GM19240 (cell line): ENCODE measurements at regions not wholly inside any gene's neighbourhood (a gene's known extent, or its start where the extent isn't known, plus 50 kb on each side); places are given as distances from the start of the nearest gene placed in this dataset.
"Not testable (repeated sequence)": the region's sequence is repeated elsewhere in the genome, so short reads cannot be mapped to it uniquely, and the experiment has no call there.

Experiments used
- DNase-seq: peaks from one replicate; pipeline ENCODE4 v3.0.0; 2011; ENCODE audit warnings: low spot score; ENCODE audit not compliant: insufficient read length

DNA sequence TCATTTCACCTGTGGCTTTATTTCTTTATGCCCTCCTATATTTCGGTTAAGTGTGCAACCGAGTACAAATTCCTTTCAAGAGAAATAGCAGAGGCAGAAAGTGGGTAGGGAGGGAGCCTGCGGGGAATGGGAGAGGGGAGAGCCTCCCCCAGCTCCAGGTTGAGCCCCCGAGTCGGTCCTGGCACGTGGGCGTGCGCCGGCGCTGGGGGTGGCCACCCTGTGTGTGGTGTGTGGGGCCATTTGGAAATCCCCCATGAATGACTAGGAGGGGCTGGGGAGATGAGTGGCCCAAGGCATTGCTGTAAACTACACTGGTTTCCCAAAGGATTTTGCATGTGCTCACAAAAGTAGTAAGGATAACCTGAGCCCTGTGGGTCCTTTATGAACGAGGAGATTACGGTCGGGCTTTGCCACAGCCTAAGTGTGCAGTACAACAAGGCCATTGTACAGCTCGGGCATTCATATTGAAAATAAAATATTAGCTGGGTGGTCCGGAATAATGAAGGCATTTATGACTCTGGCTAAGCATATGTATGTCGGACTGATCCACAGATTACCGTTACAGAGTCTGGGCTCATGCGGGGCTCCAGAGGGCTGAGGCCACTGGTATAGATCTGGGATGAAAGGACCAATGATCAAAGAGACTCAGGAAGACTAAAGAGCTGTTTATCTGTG is 84.5 kb upstream of the RALGAPA2 start:
- no peak for DNase-seq

DNA sequence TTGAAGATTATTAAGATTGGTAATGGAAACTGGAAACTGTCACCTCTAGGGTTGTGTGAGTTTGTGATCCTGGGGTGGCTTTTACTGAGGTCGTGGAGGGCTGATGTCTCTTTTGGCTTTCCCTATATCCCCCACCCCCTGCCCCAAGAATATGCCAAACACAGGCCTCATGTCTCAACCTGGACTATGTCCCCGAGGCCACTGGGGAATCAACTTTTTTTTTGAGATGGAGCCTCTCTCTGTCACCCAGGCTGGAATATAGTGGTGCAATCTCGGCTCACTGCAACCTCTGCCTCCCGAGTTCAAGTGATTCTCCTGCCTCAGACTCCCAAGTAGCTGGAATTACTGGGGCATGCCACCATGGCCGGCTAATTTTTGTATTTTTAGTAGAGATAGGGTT is 83.3 kb upstream of the RALGAPA2 start:
- no peak for DNase-seq

DNA sequence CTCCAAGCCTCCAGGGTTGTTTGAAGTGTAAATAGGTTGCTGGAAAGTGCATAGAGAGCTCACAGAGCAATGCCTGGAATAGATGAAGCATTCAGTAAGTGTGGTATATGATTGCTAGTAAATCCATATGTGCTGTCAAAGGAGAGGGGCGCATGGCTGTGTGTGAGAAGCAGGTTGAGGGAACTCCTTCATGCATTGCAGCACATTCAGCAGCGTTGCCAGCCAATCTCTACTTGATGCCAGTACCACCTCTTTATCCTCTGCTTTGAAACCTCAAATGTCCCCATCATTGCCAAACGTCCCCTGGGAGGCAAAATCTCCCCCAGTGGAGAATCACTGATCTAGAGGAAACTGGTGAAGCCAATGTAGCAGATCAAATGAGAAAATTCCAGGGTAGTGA is 82.7 kb upstream of the RALGAPA2 start:
- DNase-seq = no peak

DNA sequence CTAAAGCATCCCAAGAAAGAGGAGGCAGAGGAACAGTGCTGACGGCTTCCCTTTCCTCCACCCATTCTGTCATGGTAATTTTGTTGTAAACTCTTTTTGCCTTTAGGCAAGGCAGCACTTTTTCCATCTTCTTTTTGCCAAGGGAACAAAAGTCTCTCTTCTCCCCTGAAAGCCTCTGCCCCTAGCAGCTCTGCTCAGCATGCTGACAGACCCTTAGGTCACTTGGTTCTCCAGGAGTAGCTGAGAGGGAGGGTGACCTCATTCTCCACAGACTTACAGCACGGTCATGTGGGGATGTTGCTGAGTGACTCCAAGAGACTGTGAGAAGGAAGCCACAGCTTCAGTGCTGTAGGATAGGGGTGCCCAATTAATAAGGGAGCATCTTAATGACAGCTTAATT is 81.1 kb upstream of the RALGAPA2 start:
- DNase-seq = no peak

DNA sequence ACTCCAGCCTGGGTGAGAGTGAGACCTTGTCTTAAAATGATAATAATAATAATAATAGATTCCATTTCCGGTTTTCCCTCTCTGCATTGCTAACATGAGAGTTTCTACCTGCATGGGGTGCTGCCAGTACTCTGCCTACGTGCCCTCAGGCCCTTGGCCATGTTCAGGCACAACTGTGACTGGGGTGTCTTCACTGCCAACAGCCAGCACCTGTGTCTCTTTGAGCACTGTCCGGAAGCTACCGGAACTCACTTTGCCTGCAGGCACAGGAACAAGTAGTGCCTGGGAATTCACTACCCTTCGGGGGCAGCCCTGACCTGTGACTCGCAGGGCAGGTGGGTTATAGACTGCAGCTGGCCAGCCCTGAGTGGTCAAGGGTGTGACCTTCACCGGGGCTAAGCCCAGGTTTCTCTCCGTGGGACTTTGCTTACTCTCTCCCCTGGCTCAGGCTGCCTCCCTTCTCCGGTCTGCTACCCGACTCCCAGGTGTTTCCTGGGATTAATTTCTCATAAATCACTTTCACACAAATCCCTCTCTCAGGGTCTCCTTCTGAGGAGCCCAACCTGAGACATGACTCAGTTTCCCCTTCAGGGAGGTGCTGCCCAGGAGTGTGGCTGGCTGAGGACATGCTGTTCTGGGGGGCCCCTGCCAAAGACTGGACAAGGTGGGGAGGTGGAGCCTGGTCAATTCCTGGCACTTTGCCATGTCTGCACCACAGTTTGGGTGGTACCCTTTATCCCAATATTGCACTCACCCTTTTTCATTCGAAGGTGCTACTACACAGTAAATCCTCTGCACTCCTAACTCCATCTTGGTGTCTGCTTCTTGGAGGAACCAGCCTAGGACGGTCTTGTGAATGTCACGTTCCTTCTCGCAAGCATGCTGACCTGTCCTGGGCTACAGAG is 79.5 kb upstream of the RALGAPA2 start:
- no peak for DNase-seq

DNA sequence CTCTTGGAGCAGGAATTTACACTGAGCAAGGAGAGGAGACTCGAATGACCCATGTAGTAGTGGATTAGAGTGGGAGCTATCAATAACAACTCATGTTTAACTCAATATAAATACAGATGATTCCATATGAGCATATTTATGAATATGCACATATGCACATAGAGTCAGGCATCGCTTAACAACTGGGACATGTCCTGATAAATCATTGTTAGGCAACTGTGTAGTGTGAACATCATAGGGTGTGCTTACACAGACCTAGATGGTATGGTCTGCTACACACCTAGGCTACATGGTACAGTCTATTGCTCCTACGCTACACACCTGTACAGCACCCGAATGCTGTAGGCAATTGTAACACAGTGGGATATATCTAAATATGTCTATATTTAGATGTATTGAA is 75.9 kb upstream of the RALGAPA2 start:
- DNase-seq = no peak

DNA sequence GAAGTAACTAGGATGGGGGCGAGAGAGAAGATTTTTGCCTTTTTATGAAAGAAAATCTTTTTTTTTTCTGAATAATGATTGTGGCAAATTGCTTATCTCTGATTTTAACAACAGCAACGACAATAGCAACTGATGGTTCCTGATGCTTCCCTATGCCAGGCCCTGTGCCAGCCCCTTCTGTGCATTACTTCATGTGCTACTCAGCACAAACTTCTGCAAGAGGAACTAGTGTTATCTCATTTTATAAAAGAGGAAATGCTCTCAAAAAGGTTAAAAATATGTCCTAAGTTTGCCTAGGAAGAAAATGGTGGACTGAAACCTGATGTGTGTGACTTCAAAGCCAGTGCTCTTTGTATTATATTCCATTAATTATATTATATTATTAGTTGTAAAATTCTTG is 74.0 kb upstream of the RALGAPA2 start:
- DNase-seq = no peak

DNA sequence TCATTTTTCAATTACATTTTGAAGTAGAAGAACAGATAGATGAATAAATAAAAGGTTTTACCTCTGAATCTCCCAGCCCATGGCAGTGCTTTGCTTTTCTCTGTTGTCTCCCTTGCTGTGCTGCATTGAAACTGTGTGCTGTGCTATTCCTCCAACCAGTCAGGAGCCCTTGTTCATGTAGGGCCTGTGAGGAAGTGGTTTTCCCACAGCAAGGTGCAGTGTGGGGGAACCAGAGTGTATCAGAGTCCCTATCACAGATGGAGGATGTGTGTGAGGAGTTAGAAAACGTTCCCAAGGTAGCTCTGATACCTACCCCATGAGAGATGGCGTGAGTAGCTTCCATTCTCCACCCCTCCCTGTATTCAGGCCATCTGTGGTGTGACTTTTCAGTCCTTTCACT is 72.8 kb upstream of the RALGAPA2 start:
- DNase-seq = no peak

DNA sequence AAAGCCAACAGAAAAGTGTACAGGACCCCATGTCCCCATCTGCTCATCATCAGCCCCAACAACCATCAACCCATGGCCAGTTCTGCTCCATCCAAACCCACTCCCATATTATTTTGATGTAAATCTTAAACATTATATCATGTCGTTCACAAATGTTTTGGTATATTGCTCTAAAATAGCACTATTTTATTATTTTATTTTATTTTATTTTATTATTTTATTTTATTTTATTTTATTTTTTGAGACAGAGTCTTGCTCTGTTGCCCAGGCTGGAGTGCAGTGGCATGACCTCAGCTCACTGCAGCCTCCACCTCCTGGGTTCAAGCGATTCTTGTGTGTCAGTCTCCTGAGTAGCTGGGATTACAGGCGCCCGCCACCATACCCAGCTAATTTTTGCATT is 72.0 kb upstream of the RALGAPA2 start:
- DNase-seq = not testable (repeated sequence)

DNA sequence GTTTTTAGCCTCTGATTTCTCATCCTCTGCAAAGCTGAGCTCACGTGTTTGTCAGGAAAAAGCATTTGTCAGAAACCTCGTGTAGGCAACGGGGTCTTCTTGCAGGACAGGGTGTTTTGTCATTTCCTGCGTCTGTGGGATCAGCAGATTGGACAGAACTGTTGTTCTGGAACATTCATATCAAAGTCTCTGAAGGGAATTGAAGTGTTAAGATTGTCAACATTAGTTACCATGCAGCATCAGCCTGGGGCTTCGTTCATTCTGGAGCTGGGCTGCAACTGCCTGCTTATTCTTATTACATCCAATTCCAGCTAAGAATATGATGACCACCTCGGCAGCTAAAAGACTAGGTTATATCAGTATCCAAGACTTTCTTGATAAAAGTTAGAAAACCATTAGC is 71.0 kb upstream of the RALGAPA2 start:
- DNase-seq = no peak

DNA sequence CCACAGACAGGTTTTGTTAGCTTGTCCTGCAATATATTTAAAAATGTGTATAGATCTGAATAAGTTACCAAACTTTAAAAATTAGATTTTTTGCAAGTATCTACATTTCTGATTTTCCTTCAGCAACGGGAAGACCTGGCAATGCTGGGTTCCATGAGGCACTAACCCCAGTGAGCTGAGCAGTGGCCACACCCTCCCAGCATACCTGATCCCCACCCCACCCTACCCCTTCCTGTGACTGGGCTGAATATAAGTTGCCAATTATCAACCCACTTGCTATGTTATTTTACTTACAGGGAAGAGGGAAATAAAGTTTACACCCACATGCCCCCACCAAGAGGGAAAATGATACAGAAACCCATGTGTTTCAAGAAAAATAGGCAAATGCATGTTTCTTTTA is 70.3 kb upstream of the RALGAPA2 start:
- no peak for DNase-seq

DNA sequence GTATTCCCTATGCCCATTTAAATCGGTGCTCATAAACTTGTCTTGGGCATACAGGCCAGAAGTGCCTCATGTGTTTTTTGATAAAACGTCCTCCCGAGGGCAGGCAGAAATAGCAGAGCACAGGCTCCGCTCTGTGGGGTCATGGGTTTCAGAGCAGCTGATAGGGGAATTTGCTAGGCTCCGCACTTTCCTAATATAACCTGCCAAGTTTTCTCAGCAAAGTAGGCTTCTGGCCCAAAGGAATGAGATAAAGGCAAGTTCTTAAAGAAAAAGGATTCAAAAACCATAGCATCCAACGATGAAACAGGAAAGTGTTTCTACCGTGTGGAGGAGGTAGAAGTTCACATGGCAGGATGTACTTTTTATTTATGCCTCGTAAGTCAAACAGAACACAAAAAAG is 69.8 kb upstream of the RALGAPA2 start:
- no peak for DNase-seq

DNA sequence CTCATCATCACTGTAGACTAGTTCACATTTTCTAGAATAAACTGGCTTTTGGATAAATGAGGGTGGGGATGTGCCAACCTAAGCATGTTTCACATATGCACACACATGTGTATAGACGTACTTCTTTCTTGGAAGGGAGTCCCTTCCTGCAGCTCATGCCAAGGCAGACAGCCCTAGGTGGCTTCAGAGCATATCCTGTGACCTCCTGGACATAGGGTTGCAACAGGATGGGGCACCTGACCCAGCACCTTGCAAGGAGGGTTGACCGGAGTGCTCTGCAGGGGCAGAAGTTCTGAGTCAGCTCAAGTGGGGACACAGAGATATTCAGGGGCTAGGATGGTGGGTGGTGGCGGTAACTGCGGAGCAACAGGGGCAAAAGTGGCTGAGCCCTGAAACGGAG is 68.6 kb upstream of the RALGAPA2 start:
- DNase-seq = no peak

DNA sequence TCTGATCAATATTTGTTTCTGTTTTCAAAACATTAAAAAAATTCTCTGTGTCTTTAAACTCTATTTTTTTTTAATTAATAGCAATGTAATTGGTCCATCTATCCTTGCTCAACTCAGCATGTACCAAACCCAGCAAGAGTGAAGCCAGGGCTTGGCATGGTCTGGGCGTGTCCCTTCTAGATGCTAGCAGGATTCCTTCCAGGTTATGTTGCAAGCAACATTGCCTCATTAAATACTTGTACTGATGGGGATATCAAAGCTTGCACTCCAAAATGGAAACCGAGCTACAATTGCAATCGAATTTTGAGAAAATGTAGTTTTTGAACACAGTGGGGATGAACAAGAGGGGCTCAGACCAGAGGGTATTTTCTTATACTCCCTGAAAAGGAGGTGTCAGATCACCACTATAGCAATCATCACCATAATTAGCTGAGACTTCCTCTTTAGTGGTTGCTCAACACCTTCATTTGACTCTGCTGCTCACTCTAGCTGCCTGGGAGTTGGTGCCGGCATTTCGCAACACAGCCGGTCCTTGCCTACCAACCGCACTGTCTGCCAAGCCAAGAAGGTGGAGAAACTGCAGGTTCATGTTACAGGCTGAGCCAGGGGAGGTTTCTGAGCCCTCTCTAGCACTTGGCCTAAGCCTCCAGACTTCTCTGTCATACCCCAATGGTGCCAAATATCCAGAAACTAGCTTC is 67.8 kb upstream of the RALGAPA2 start:
- no peak for DNase-seq

DNA sequence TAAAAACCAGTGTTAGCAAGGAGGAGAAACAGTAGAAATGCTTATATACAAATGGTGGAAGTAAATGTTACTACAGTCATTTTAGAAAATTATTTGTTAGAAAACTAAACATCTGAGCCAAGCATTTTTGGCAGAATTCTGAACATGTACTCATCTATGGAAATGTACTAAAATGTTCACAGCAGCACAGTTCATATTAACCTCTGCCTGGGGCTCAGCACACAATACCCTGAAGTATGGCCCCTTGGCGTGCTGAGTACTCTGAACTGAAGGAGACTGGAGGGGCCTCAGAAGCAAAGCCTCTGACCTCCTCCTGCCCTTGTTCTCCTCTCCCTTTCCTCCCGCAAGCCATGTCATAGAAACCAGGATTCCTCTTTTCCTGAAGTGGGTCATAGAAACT is 66.2 kb upstream of the RALGAPA2 start:
- DNase-seq = no peak

DNA sequence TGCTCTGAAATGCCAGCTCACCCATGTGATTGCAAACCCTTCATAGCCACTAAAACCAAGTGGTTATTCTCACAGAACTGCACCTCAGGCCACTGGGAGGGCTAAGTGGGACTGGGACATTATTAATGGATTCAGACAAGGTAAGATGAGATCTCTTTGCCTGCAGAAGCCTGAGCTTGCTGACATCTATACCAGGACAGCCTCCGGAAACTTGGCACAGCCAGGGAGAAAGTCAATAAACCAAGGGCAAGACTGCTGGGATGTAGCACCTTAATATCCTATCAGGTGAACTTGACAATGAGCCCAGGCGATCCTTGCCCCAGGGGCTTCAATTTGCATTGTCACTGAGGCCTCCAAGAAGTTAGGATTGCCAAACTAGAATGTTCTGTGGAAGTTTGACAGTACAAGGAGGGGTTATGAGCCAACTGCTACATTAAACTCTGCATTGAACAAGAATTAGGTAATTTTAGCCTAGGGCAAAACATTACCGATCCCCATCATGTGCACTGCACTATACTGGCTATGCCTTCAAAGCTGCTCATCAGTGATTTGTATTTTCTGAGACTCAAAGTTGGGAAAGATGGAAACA is 60.1 kb upstream of the RALGAPA2 start:
- DNase-seq = no peak

DNA sequence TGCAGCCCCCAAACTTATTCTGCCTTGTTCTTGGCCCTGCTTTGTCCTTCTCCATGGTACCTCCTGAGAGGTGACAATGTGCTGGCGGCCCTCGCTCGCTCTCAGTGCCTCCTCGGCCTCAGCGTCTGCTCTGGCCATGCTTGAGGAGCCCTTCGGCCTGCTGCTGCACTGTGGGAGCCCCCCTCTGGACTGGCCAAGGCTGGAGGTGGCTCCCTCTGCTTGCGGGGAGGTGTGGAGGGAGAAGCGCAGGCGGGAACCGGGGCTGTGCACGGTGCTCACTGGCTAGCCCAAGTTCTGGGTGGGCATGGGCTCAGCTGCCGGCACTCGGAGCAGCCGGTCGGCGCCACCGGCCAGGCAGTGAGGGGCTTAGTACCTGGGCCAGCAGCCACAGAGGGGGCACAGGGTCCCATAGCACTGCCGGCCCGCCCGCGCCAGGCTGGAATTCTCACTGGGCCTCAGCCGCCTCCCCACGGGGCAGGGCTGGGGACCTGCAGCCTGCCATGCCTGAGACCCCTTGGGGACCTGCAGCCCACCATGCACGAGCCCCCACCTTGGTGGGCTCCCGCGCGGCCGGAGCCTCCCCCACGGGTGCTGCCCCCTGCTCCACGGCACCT is 55.9 kb upstream of the RALGAPA2 start:
- no peak for DNase-seq

DNA sequence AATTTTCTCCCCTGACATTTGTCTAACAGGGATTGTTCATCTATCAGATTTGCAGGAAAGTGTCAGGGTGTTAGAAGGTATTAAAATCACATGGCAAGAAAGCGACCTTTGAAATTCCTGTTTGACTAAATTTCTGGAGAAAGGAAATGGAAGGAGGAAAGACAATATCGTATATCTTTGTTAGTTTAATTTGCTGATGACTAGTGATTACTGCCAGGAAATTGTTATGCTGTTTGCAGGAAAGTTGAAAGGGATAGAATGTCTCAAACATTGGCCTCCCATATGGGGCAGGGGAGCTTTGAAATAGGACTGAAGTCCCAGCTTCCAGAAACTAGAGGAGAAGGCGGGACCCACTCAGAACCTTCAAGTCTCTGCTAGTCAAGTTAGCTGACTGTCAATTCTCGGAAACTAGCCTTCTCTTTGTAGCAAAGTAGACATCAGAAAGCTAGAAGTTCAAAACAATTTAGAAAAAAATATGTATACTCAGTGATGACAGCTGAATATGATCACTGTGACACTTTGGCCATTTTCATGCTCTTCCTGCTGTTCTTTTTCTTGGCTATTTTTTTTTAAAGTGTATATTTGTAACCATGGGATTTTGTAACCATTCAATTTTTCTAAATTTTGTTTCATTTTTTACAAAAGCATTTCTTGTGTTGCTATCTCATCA is 53.4 kb upstream of the RALGAPA2 start:
- DNase-seq = no peak

DNA sequence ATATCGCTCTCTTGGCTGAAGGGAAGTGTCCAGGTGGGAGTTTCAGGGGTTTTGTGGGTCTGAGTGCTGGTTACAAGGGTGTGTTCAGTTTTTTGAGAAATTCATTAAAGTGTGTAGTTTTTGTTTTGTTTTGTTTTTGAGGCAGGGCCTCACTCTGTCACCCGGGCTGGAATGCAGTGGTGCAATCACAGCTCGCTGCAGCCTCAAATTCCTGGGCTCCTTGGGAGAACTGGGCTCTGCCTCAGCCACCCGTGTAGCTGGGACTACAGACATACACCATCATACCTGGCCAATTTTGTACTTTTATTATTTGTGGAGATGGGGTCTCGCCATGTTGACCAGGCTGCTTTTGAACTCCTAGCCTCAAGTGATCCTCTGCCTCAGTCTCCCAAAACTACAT is 51.2 kb upstream of the RALGAPA2 start:
- no peak for DNase-seq
